ENCODE measurements at regions not wholly inside any gene's neighbourhood (a gene's known extent, or its start where the extent isn't known, plus 50 kb on each side); places are given as distances from the start of the nearest gene placed in this dataset.

GRCh38 chr14:55980970-55981369 is 137.2 kb upstream of the PELI2 start:
- TF ChIP-seq, protein P1, sequence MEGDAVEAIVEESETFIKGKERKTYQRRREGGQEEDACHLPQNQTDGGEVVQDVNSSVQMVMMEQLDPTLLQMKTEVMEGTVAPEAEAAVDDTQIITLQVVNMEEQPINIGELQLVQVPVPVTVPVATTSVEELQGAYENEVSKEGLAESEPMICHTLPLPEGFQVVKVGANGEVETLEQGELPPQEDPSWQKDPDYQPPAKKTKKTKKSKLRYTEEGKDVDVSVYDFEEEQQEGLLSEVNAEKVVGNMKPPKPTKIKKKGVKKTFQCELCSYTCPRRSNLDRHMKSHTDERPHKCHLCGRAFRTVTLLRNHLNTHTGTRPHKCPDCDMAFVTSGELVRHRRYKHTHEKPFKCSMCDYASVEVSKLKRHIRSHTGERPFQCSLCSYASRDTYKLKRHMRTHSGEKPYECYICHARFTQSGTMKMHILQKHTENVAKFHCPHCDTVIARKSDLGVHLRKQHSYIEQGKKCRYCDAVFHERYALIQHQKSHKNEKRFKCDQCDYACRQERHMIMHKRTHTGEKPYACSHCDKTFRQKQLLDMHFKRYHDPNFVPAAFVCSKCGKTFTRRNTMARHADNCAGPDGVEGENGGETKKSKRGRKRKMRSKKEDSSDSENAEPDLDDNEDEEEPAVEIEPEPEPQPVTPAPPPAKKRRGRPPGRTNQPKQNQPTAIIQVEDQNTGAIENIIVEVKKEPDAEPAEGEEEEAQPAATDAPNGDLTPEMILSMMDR (IDR thresholded peaks at IDR 0.05) = no peak
- TF ChIP-seq POLR2A (IDR thresholded peaks at IDR 0.05) = no peak
